Mammary epithelial cell (primary cell): ENCODE measurements at regions not wholly inside any gene's neighbourhood (a gene's known extent, or its start where the extent isn't known, plus 50 kb on each side); places are given as distances from the start of the nearest gene placed in this dataset.

Experiments
- EZH2 ChIP-seq: IDR thresholded peaks from 2 replicates; pipeline ENCODE4 v1.6.1; 2012; ENCODE audit warnings: low read length, inconsistent platforms, borderline replicate concordance
- TF ChIP-seq, protein P1 (sequence below), 2 donors: IDR thresholded peaks in 1 of 2; conservative IDR thresholded peaks in 1 of 2; 2 replicates each; pipeline ENCODE4 v1.5.1; 2011 to 2012; ENCODE audit warnings: inconsistent platforms in 2 of 2, low read length in 2 of 2, mild to moderate bottlenecking in 2 of 2, control low read depth in 1 of 2, low read depth in 1 of 2; ENCODE audit not compliant: insufficient read depth in 1 of 2; ENCODE audit errors: extremely low read depth in 1 of 2

DNA sequence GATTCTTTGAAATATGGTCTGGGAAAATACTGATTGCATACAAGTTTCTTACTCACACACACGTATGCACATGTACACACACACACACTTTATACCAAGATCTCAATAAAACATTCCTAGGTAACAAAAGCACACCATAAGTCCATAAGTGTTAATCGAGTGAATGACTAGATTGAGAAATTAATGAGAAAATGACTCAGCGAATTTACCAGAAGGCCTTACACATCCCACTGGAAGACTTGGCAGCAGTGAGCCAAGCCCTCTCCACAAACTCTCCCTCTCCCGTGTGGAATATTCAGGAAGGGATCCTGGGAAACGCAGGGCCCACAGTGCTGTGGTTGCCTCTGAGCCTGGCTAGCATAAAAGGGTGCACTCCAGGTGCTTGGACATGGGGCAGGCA, 227.2 kb downstream of the LY86 start:
- TF ChIP-seq, protein P1, sequence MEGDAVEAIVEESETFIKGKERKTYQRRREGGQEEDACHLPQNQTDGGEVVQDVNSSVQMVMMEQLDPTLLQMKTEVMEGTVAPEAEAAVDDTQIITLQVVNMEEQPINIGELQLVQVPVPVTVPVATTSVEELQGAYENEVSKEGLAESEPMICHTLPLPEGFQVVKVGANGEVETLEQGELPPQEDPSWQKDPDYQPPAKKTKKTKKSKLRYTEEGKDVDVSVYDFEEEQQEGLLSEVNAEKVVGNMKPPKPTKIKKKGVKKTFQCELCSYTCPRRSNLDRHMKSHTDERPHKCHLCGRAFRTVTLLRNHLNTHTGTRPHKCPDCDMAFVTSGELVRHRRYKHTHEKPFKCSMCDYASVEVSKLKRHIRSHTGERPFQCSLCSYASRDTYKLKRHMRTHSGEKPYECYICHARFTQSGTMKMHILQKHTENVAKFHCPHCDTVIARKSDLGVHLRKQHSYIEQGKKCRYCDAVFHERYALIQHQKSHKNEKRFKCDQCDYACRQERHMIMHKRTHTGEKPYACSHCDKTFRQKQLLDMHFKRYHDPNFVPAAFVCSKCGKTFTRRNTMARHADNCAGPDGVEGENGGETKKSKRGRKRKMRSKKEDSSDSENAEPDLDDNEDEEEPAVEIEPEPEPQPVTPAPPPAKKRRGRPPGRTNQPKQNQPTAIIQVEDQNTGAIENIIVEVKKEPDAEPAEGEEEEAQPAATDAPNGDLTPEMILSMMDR (conservative IDR thresholded peaks at IDR 0.05 in 1 of 2, IDR thresholded peaks at IDR 0.05 in 1 of 2; ENCODE audit: extremely low read depth in 1 of 2, insufficient read depth in 1 of 2, low read depth in 1 of 2, low read length in 2 of 2): no peak
- TF ChIP-seq EZH2: no peak
